SK-N-MC (cell line): ENCODE measurements at regions not wholly inside any gene's neighbourhood (a gene's known extent, or its start where the extent isn't known, plus 50 kb on each side); places are given as distances from the start of the nearest gene placed in this dataset.

Experiments
- EZH2 ChIP-seq: fragments of 200-600 bp; sonication (generic); IDR thresholded peaks from one replicate; pipeline ENCODE4 v1.6.1; 2017; ENCODE audit warnings: antibody characterized with exemption
- POLR2AphosphoS5 ChIP-seq: IDR thresholded peaks from 2 replicates; pipeline ENCODE4 v1.6.1; 2012; ENCODE audit warnings: mild to moderate bottlenecking, low read depth, low read length, borderline replicate concordance

DNA sequence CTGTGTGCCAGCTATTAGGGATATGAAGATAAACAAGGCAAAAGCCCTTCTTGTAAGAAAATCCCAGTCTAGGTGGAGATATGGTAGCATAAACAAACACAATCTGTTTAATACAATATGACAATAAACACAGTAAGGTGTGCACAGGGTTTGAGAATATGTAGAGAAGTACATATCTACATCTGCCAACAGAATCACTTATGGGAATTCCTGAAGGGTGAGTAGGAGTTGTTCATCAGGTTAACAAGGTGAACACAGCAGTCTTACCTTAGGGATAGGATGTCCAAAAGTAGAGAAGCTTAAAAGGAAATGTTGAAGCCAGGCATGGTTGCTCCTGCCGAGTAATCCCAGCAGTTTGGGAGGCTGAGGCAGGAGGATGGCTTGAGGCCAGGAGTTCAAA lies 57.7 kb upstream of the LRRC7 start:
- TF ChIP-seq EZH2: no peak
- no peak for TF ChIP-seq POLR2AphosphoS5
